ENCODE measurements at regions not wholly inside any gene's neighbourhood (a gene's known extent, or its start where the extent isn't known, plus 50 kb on each side); places are given as distances from the start of the nearest gene placed in this dataset.

GRCh38 chr12:102618197-102618877, 138.0 kb upstream of the IGF1 start:
- TF ChIP-seq EZH2 (IDR thresholded peaks at IDR 0.05; ENCODE audit: borderline replicate concordance, low read depth, low read length, severe bottlenecking) (no peak), POLR2AphosphoS5 (IDR thresholded peaks at IDR 0.05; ENCODE audit: insufficient read depth, low read depth, low read length) (no peak), MAX (IDR thresholded peaks at IDR 0.05; ENCODE audit: insufficient read depth, insufficient read length) (no peak)
- TF ChIP-seq, protein P1, sequence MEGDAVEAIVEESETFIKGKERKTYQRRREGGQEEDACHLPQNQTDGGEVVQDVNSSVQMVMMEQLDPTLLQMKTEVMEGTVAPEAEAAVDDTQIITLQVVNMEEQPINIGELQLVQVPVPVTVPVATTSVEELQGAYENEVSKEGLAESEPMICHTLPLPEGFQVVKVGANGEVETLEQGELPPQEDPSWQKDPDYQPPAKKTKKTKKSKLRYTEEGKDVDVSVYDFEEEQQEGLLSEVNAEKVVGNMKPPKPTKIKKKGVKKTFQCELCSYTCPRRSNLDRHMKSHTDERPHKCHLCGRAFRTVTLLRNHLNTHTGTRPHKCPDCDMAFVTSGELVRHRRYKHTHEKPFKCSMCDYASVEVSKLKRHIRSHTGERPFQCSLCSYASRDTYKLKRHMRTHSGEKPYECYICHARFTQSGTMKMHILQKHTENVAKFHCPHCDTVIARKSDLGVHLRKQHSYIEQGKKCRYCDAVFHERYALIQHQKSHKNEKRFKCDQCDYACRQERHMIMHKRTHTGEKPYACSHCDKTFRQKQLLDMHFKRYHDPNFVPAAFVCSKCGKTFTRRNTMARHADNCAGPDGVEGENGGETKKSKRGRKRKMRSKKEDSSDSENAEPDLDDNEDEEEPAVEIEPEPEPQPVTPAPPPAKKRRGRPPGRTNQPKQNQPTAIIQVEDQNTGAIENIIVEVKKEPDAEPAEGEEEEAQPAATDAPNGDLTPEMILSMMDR (IDR thresholded peaks at IDR 0.05; ENCODE audit: extremely low read depth in 1 of 2, insufficient read depth in 1 of 2, low read depth in 1 of 2, low read length in 2 of 2) = no peak

Measured in endothelial cell of umbilical vein (primary cell).